H1 (cell line): ENCODE measurements at regions not wholly inside any gene's neighbourhood (a gene's known extent, or its start where the extent isn't known, plus 50 kb on each side); places are given as distances from the start of the nearest gene placed in this dataset.

Experiments
- CHD7 ChIP-seq: fragments of 300-600 bp; sonication (generic); IDR thresholded peaks from 2 replicates; pipeline ENCODE4 v1.7.1; 2012; ENCODE audit warnings: low read length, moderate library complexity, mild to moderate bottlenecking, inconsistent platforms; ENCODE audit not compliant: insufficient replicate concordance
- TF ChIP-seq, protein P1 (sequence below): IDR thresholded peaks from 2 replicates; pipeline ENCODE4 v1.6.1; 2012; ENCODE audit warnings: low read length, inconsistent platforms

- no peak for TF ChIP-seq CHD7
- TF ChIP-seq, protein P1, sequence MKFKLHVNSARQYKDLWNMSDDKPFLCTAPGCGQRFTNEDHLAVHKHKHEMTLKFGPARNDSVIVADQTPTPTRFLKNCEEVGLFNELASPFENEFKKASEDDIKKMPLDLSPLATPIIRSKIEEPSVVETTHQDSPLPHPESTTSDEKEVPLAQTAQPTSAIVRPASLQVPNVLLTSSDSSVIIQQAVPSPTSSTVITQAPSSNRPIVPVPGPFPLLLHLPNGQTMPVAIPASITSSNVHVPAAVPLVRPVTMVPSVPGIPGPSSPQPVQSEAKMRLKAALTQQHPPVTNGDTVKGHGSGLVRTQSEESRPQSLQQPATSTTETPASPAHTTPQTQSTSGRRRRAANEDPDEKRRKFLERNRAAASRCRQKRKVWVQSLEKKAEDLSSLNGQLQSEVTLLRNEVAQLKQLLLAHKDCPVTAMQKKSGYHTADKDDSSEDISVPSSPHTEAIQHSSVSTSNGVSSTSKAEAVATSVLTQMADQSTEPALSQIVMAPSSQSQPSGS = no peak
Observed at GRCh38 chr6:6728169-6728941, 139.8 kb downstream of the LY86 start (continued).
